ENCODE measurements at regions not wholly inside any gene's neighbourhood (a gene's known extent, or its start where the extent isn't known, plus 50 kb on each side); places are given as distances from the start of the nearest gene placed in this dataset.

GRCh38 chr10:83592337-83592935 is 546.9 kb upstream of the GHITM start:
- TF ChIP-seq EZH2 (IDR thresholded peaks at IDR 0.05; ENCODE audit: low read length, unreplicated experiment): no peak
- no peak for TF ChIP-seq CTCF (conservative IDR thresholded peaks at IDR 0.05; ENCODE audit: low read depth, low read length)

Data from PC-3 (cell line).